GM04503 (cell line): ENCODE measurements at regions not wholly inside any gene's neighbourhood (a gene's known extent, or its start where the extent isn't known, plus 50 kb on each side); places are given as distances from the start of the nearest gene placed in this dataset.
"Not testable (repeated sequence)": the region's sequence is repeated elsewhere in the genome, so short reads cannot be mapped to it uniquely, and the experiment has no call there.

Experiments used
- DNase-seq: peaks from one replicate; pipeline ENCODE4 v3.0.0-alpha.2; 2012; ENCODE audit warnings: low read depth

DNA sequence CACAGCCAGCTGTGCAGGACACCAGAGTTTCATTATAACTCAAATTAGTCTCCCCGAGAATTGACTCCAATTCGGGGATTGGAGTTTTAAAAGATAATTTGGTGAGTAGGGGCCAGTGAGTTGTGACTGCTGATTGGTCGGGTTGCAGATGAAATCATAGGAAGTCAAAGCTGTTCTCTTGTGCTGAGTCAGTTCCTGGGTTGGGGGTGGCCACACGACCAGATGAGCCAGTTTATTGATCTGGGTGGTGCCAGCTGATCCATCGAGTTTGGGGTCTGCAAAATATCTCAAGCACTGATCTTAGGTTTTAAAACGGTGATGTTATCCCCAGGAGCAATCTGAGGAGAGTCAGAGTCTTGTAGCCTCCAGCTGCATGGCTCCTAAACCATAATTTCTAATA is 82.7 kb upstream of the SLC66A3 start:
- DNase-seq, result no peak

DNA sequence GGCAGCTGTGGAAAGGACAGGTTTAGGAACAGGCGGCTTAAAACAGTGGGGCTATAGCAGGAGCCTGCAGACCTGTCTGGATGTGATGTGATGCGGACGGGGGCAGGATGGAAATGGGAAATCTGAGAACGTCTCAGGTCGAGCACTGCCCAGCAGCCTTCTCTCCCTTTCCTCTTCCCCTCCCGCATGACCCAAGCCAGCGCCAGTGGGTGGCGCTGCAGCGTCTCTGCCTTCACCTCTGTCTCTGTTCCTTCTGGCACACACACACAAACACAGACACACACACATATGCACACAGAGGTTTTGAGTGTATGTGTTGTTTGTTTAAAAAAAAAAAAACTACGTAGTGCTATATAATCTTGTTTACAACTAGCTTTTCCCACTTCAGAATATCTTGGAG is 82.0 kb upstream of the SLC66A3 start:
- no peak for DNase-seq

DNA sequence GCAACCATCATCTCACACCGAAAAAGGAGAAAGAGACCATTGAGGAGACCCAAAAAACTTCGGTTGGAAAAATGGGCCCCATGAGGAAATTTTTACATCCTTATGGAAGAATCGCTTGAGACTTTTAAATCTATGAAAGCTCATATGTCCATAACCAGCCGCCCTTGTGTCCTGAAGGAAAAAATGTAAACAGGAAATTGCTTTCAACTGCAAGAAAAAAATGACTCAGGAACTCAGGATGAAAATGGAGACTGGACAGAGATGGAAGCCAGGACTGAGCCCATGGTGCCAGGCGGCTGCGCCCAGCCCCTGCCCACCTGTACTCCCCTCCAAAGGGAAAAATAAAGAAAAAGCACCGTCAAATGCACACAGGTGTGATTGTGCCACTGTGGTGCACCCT is 81.5 kb upstream of the SLC66A3 start:
- DNase-seq, result peak; percentile 13

DNA sequence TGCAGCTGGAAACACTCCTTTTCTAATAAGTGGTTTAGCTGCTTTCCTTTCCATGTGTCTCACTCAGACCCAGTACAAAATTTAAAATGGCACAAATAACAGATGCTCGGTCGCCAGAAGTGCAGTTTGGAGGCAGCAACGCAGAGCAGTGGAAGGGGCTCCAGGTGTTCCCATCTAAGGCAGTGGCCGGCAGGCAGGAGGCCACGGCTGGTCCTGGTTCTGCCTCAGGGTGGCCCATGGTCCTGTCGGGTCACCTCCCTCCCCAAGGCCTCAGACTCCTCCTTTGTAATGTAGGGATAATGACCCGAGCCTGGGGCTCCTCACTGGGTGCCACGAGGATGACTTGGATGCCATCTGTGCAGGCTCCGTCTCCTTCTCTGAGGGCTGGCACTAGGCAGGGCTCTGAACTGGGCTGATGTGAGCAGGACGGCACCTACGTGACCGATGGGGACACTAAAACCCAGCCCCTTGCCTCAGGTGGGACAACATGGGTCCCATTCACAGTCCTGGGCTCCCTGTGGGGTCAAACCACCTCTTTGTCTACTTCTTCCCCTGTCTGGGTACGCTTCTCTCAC is 80.9 kb upstream of the SLC66A3 start:
- no peak for DNase-seq

DNA sequence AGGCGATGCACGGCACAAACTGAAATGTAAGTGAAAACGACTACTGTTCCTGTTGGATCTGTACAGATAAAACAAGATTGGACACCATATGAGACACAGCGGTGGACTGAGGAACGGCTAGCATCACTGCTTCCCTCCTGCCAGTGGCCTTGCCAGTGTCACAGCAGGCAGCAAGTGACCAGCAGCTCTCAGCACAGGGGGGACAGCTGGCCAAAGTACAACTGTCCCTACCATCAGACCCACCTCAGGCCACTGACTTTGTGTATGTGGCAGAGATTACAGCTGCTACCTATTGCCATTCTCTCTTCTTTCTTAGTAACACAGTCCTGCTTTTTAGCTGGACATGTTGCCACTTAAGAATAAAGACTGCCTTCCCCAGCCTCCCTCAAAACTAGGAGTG is 80.0 kb upstream of the SLC66A3 start:
- no peak for DNase-seq

DNA sequence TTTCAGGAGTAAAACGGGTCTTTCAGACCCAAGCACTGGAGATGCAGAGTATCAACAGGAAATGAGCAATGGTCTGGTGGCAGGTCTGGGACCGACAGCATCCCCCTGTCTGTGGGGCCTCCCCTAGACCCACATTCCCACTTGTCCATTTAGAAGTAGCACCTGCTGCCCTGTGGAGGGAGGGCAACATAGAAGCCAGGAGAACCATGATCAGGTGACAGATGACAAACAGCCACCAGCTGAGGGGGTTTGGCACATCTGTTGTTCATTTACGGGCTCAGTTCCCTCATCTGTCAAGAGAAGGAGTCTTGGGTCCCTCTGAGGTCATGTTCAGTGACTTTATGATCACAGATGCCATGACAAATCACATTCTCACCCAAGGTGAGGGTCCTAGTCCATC is 77.9 kb upstream of the SLC66A3 start:
- DNase-seq, result no peak

DNA sequence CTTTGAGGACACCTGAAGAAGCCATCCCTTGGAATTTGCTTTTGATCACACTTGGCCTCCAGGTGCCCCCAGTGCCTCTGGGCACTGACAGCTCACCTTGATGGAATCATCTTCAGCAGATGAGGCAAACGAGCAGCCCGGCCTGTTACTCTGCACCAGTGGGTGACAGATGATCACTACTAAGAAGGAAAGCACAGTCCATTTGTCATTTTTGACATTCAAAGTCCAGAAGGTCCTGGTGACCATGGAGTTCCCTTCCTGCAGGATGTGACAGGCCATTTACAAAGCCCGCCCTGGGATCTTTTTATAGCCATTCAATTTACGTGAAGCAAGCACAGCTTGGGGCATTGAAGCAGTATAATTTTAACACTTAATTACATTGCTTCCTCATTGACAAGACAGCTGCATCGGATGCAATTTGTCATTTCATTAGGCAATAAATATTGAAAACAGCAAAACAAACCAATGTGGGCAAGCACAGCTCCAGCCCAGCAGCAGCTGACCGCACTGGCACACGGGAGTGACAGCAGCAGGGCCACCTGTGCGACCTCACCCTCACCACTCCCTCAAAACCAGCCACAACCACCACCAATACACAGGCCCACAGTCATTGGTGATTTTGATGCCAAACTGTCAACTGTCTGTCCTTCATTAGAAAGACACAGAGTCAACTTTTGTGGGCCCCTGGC is 76.0 kb upstream of the SLC66A3 start:
- no peak for DNase-seq

DNA sequence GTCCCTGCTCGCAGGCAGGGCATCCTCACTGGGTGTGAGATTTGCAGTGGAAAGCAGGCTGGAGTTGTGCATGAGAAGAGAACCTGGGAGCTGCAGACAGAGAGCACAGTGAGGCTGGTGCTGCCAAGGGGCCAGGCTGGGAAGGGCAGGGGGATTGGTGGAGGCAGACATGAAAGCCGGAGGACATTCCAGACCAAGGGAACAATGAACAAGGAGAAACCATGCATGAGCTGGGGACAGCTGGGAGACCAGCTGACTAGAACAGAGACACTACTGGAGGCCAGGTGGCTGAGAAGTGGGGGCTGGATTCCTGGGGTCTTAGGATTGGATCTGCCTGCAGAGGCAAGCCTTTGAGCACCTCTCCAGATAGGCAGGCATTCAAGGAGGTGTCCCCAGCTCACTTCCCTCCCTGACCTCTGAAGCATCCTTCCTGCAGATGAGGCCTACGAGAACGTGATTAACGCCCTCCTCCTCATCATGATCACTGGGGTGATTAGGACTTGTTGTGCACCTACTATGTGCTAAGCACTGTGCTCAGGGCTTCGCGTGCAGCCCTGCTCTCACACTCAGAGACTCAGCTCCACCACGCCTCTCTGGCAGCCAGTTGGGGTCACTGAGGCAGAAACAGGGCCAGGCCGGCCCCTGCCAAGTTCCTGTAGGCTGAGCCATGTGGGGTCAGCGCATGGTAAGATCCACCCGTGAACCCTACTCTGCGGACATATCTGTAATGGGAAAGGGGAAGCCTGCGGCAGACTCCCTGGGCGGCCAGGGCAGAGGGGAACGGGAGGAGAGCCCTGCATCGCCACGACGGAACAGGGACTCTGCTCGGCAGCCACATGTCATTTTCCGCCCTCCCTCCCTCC is 74.8 kb upstream of the SLC66A3 start:
- DNase-seq, result no peak

DNA sequence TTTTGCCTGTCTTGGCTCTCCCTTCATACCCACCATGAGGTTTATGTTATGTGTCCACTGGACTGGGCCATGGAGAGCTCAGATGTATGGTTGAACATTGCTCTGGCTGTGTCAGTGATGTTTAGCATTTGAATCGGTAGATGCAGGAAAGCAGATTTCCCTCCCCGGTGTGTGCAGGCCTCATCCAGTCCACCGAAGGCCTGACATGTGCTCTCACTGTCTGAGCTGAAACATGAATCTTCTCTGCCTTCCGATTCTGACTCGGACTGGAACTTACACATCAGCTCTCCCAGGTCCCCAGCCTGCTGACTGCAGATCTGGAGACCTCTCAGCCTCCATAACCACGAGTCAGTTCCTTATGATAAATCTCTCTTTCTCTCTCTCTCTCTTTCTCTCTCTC is 72.4 kb upstream of the SLC66A3 start:
- no peak for DNase-seq

DNA sequence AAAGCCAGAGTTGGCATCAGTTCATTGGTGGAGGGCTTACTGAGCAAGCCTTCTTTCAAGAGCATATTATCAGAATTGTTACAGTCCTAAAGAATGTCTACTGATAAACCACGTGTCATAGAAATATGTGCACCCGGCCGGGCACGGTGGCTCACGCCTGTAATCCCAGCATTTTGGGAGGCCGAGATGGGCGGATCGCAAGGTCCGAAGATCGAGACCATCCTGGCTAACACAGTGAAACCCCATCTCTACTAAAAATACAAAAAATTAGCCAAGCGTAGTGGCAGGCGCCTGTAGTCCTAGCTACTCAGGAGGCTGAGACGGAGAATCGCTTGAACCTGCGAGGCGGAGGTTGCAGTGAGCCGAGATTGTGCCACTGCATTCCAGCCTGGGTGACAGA is 66.4 kb upstream of the SLC66A3 start:
- DNase-seq, result not testable (repeated sequence)

DNA sequence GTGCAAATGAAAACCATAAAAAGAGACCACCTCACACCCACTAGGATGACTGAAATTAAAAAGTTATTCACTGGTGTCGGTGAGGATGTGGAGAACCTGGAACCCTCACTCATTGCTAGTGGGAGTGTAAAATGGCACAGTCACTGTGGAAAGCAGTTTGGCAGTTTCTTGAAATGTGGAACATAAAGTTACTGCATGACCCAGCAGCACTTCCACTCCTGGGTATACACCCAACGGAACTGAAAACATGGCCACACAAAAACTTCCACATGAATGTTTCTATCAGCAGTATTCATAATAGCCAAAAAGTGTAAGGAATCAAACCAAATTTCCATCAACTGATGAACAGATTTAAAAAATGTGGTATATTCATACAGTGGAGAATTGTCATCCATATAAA is 65.1 kb upstream of the SLC66A3 start:
- no peak for DNase-seq

DNA sequence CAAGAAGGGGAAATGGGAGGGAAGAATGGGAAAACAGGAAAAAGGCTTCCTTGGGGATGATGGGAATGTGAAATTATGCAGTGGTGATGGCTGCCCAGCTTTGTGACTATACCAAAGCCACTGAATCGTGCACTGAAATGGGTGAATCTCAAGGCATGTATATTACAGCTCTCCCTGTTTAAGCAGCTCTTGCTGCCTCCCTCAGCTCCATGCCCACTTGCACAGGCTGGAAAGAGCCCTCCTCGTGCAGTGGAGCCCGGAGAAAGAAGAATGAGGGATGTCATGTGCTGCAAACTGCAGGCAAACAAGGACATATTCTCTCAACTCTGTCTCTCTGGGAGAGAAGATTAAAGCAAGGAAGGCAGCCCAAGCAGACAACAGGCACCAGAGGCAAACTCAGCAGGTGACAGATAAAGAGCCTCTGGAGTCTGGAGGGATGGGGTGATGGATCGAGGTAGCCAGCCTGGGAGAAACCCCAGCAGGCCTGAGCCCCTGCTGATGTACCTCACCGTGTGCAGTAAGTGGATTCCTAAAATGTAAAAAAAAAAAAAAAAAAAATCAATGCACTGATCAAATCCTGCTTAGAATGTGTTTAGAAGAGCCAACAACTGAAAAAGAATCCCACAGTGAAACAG is 62.4 kb upstream of the SLC66A3 start:
- DNase-seq, result no peak

DNA sequence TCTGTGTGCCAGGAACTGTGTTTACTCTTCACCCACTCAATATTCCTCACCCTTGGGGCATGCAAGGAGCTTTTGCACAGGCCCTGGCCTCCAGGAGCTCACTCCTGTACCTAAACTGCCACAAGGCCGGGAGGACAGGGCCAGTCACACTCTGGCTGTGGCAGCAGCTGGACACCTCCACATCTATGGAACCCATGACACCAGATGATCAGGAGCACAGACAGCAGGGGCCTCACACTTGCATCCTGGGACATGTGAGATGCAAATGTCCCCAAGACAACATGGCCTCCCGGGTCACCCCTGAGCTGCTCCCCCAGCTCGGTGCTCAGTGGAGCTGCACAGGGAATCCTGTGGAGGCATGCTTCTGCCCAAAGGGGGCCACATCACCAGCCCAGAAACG is 61.8 kb upstream of the SLC66A3 start:
- DNase-seq, result no peak

DNA sequence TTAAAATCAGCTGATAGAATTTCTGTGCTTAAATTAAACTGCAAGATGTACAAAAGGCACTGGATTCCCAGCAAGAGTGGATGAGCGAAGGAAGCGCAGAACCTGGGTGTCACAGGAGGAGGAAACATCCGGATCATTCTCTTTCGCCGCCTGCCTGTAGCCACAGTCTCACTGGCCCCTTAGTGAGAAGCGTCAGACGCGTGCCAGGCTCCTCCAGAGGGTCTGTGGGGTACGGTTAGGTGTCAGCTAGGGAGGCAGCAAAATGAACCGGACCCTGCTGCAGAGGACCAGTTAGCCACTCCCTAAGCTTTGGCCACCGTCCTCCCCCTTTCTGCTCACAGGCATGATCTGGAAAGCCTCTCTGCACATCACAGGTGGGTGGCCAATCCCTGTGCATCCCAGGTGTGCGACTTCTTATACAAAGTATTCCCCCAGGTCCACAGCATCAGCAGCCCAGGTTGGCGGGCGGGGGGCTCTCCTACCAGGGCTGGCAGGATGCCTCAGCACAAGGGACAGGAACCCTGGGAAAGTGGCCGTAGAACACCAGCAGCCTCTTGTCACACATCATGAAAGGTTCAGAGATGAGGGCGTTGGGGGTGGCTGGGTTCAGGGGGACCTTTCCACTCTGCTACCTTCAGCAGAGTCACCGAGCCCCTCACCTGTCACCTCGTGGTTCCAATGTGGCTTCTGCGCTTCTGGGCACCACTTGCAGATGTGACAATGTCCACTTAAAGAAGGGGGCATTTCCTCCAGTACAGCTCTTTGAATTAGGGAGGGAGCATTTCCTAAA is 61.1 kb upstream of the SLC66A3 start:
- no peak for DNase-seq

DNA sequence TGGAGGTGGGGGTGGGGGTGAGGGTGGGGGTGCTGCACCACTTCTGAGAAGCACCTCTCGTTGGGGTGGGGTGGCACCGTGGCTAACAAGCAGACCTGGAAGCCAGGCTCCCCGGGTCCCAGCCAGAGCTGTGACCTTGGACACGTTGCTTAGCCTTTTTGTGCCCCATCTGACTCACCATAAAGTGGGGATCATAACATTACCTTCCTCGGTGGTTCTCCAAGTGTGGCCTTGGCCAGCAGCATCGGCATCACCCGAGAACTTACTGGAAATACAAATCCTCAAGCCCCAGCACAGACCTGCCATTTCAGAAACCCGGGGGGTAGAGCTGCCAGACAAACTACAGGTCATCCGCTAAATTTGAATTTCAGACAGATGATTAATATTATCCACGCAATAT is 58.7 kb upstream of the SLC66A3 start:
- no peak for DNase-seq

DNA sequence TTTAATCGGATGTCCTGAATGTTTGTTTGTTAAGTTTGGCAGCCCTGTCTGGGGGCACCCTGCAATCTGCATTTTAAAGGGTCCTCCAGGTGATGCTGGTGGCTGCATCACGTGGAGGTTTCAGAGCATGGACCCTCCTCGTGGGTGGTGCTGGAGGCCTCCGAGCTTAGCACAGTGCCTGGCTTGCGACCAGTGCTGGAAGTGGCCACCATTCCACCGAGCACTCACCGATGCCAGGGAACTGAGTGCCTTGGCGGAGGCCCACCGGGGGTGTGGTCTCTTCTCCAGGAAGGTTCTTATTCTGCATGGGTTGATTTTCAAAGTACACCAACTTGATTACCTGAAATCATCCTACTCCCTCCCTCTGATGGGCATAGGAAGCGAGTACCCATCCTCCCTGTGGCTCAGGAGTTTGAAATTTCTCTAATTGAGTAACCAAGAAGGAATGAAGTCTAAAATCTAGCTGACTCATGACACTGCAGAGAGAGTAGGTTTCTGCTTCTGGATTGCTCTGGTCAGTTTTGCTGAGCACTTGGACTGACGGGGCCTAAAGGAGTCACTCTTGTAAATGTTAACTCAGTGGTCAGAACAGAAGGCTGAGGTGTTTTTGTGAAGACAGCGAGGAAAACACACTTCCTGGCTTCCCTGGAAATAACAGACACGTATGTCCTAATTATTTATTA is 58.1 kb upstream of the SLC66A3 start:
- peak; percentile 43 for DNase-seq

DNA sequence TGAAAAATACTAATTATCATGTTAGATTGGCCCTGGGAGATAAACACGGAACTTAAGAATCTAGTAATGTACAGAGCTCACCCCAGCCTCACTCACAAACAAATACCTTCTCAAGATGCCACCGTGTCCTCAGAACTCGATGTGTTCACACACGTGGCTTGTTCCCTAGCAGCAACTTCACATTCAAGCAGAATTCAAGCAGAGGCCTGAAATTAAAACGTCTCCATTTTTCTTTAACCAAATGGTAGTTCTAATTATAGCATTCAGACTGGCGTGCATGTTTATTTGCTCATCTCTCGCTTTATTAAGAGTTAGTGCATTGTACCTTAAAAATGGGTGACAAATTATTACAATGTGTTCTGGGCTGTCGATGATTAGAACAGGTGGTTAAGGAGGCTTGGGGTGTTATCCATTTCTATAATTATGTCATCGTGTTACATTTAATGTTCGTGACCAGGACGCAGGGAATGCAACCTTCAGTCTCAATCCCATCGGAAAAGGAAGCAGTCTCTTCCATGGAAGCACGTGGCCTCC is 57.3 kb upstream of the SLC66A3 start:
- DNase-seq, result no peak

DNA sequence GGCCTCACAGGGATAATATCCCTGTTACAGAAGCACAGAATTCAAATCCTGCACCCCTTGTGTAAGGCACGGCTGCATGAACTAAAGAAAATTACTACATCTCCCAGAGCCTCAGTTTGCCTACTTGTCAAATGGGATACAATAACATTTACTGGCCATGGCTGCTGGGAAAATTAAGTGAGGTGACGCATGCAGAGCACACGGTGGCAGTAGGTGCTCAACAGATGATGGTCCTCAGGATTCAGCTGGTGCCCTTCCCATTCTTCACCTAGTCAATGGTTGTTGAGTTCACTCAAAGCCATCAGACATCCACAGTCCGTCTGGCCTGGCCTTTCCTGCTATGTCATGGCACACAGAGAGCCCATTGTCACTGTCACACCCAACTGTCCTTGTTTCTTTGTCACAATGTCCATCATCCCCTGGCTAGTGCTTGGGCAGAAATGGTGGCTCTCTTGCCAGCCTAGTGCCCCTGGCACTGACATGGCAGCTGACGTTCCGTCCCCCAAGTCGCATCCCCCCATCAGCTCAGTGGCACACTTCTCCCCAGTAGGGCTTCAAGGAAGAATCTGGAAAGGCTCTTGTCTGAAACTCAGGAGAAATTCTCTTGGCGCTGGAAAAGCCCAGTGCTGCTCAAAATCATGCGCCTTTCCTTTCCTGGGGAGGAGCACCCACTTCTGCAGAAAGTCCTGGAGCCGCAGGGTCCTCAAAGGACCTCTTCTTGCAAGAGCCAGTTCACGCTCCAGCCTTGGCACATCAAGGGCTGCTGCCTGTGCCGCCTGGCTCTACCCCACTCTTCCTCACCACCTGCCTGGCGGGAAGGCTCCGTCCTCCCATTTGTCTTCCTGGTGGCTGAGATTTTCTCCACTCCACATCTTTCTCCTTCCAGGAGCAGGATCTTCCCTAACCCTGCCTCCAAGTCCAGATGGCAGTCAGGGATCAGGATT is 55.9 kb upstream of the SLC66A3 start:
- no peak for DNase-seq

DNA sequence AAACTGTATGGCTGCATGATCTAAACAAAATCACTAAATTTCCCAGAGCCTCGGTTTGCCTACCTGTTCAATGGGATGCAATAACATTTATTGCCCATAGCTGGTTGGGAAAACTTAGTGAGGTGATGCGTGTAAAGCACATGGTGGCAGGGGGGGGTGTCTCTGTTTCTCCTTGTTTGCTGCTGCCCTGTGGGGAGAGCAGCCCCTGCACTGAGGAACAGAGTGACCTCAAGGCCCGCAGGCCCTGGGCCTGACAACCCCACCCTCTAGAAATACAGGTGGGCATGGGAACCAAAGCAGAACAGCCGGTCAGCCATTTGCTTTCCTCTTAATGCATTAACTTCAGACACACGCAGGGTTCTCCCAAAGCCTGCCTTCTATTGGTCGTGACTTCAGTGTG is 55.1 kb upstream of the SLC66A3 start:
- no peak for DNase-seq

DNA sequence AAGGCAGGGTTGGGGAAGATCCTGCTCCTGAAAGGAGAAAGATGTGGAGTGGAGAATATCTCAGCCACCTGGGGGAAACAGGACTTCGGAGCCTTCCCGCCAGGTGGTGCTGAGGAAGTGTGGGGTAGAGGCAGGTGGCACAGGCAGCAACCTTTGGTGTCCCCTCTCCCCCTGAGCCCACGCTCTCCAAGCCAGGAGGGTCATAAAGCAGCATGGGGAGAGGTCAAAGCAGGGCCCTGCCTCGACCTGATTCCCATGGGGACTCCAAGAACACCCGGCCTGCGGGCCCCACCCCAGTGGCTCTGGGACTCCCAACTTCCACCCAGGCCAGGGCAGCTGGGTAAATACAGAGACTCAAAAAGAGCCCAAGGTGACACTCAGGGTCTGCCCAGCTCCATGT is 54.3 kb upstream of the SLC66A3 start:
- no peak for DNase-seq
